KMS-11 (cell line): ENCODE measurements at regions not wholly inside any gene's neighbourhood (a gene's known extent, or its start where the extent isn't known, plus 50 kb on each side); places are given as distances from the start of the nearest gene placed in this dataset.

Experiments used
- H2AFZ ChIP-seq: fragments of 200-600 bp; sonication (generic); 2 replicates; pipeline ENCODE4 v1.6.1; 2016; ENCODE audit warnings: antibody characterized with exemption, mixed run types, low read depth
- H3K27ac ChIP-seq: fragments of 200-600 bp; sonication (generic); 2 replicates; pipeline ENCODE4 v1.6.1; 2016; ENCODE audit warnings: mild to moderate bottlenecking, mixed run types
- H3K27me3 ChIP-seq: fragments of 200-600 bp; sonication (generic); 2 replicates; pipeline ENCODE4 v1.6.1; 2017; ENCODE audit warnings: mild to moderate bottlenecking, low read depth, mixed run types, moderate library complexity; ENCODE audit not compliant: insufficient read depth
- H3K36me3 ChIP-seq: fragments of 200-600 bp; sonication (generic); 2 replicates; pipeline ENCODE4 v1.6.1; 2017; ENCODE audit warnings: mild to moderate bottlenecking, mixed run types; ENCODE audit not compliant: insufficient read depth
- H3K4me1 ChIP-seq: fragments of 200-600 bp; sonication (generic); 2 replicates; pipeline ENCODE4 v1.6.1; 2016; ENCODE audit warnings: mild to moderate bottlenecking, low read depth, mixed run types; ENCODE audit not compliant: poor library complexity, severe bottlenecking
- H3K4me2 ChIP-seq: fragments of 200-600 bp; sonication (generic); 2 replicates; pipeline ENCODE4 v1.7.0; 2016; ENCODE audit warnings: mild to moderate bottlenecking, mixed run types
- H3K4me3 ChIP-seq: fragments of 200-600 bp; sonication (generic); IDR thresholded peaks from 2 replicates; pipeline ENCODE4 v1.6.1; 2017; ENCODE audit warnings: low read depth, low read length, mixed read lengths; ENCODE audit not compliant: insufficient read depth
- H3K79me2 ChIP-seq: fragments of 200-600 bp; sonication (generic); 2 replicates; pipeline ENCODE4 v1.6.1; 2016; ENCODE audit warnings: low read depth, mixed run types; ENCODE audit not compliant: insufficient read depth
- H3K9ac ChIP-seq: fragments of 200-600 bp; sonication (generic); 2 replicates; pipeline ENCODE4 v1.6.1; 2016; ENCODE audit warnings: mild to moderate bottlenecking, mixed run types
- H4K20me1 ChIP-seq: fragments of 200-600 bp; sonication (generic); 2 replicates; pipeline ENCODE4 v1.6.1; 2016; ENCODE audit warnings: mild to moderate bottlenecking, mixed run types; ENCODE audit not compliant: insufficient read depth
- TF ChIP-seq, protein P1 (sequence below): fragments of 200-600 bp; sonication (generic); conservative IDR thresholded peaks from 2 replicates; pipeline ENCODE4 v1.6.1; 2017; ENCODE audit warnings: low read depth, mild to moderate bottlenecking, antibody characterized with exemption, low read length, moderate library complexity, mixed read lengths

DNA sequence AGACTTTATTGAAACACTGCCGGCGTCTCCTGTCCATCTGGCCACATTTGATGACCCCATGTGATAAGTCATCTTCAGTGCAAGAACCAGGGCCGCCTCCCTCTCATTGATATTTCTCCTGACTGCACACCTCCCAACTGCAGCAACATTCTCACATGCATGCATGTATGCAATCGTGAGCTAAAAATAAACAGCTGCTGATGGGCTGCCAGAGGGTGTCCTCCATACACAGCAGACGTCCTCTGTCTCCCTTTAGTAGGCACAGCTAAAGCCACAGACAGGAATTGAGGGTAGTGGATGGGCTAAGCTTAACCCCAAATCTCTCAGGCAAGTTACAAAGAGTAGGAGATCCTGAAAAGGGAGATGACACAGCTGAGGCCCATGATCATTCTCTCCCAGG is 106.7 kb upstream of the HSD17B12 start:
- Histone ChIP-seq H3K4me1 (peaks cover 27% of the 10 kb centered on the region), H3K27ac (no peak overlapping the region), H3K4me3 (no peak overlapping the region), H3K36me3 (no peaks in the 10 kb centered on the region), H4K20me1 (no peaks in the 10 kb centered on the region), H3K4me2 (peak overlapping the region; percentile 48; the same call in 1 of the 2 replicates), H3K27me3 (peaks cover 18% of the 10 kb centered on the region), H2AFZ (peak overlapping the region; percentile 39; the same call in 1 of the 2 replicates), H3K79me2 (no peaks in the 10 kb centered on the region), H3K9ac (no peak overlapping the region)
- TF ChIP-seq, protein P1, sequence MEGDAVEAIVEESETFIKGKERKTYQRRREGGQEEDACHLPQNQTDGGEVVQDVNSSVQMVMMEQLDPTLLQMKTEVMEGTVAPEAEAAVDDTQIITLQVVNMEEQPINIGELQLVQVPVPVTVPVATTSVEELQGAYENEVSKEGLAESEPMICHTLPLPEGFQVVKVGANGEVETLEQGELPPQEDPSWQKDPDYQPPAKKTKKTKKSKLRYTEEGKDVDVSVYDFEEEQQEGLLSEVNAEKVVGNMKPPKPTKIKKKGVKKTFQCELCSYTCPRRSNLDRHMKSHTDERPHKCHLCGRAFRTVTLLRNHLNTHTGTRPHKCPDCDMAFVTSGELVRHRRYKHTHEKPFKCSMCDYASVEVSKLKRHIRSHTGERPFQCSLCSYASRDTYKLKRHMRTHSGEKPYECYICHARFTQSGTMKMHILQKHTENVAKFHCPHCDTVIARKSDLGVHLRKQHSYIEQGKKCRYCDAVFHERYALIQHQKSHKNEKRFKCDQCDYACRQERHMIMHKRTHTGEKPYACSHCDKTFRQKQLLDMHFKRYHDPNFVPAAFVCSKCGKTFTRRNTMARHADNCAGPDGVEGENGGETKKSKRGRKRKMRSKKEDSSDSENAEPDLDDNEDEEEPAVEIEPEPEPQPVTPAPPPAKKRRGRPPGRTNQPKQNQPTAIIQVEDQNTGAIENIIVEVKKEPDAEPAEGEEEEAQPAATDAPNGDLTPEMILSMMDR, result no peak

GRCh38 chr11:43574411-43574810 is 106.1 kb upstream of the HSD17B12 start:
- no peak overlapping the region for H3K4me2 ChIP-seq
- no peaks in the 10 kb centered on the region for H3K36me3 ChIP-seq
- H3K27me3 ChIP-seq, result peaks cover 18% of the 10 kb centered on the region
- H3K9ac ChIP-seq, result no peak overlapping the region
- H2AFZ ChIP-seq, result no peak overlapping the region
- no peaks in the 10 kb centered on the region for H3K79me2 ChIP-seq
- H3K27ac ChIP-seq, result no peak overlapping the region
- no peaks in the 10 kb centered on the region for H4K20me1 ChIP-seq
- no peak overlapping the region for H3K4me3 ChIP-seq
- TF ChIP-seq, protein P1, result no peak
- H3K4me1 ChIP-seq, result peaks cover 27% of the 10 kb centered on the region

- H2AFZ ChIP-seq, result no peak overlapping the region
- no peaks in the 10 kb centered on the region for H3K36me3 ChIP-seq
- H3K79me2 ChIP-seq, result no peaks in the 10 kb centered on the region
- H3K27ac ChIP-seq, result no peak overlapping the region
- H3K9ac ChIP-seq, result no peak overlapping the region
- H3K4me1 ChIP-seq, result peaks cover 27% of the 10 kb centered on the region
- H3K4me3 ChIP-seq, result no peak overlapping the region
- no peaks in the 10 kb centered on the region for H4K20me1 ChIP-seq
- peaks cover 21% of the 10 kb centered on the region for H3K27me3 ChIP-seq
- TF ChIP-seq, protein P1, result no peak
- H3K4me2 ChIP-seq, result no peak overlapping the region
These were observed 105.3 kb upstream of the HSD17B12 start for GRCh38 chr11:43574949-43575912.

DNA sequence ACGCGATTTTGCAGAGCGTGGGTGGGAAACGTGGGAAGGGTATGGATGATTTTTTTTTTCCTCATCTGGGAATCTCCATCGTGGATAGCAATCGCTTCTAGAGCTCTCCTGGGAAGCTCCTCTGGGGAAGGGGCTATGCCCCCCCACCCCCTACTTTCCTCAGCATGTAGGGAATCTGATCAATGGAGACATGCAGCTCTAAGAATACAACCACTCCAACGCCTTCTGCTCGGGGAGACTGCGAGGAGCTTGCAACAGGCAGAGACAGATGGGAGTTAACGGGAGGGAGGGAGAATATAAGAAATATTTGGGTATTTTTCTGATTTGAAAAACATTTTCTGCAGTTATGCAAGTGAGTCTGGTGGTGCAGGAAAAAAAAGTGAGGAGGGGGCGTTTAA is 104.6 kb upstream of the HSD17B12 start:
- H3K9ac ChIP-seq, result no peak overlapping the region
- no peaks in the 10 kb centered on the region for H3K36me3 ChIP-seq
- no peaks in the 10 kb centered on the region for H4K20me1 ChIP-seq
- H3K27ac ChIP-seq, result no peak overlapping the region
- peaks cover 31% of the 10 kb centered on the region for H3K4me1 ChIP-seq
- H3K79me2 ChIP-seq, result no peaks in the 10 kb centered on the region
- no peak overlapping the region for H2AFZ ChIP-seq
- peaks cover 27% of the 10 kb centered on the region for H3K27me3 ChIP-seq
- H3K4me3 ChIP-seq, result no peak overlapping the region
- peak overlapping the region; percentile 47; the same call in 1 of the 2 replicates for H3K4me2 ChIP-seq
- TF ChIP-seq, protein P1, result no peak
